ENCODE measurements at regions not wholly inside any gene's neighbourhood (a gene's known extent, or its start where the extent isn't known, plus 50 kb on each side); places are given as distances from the start of the nearest gene placed in this dataset.

GRCh38 chr4:95599777-95600400 is 51.1 kb upstream of the UNC5C start:
- H3K27me3 ChIP-seq (ENCODE audit: insufficient read depth, low read depth), result no peaks in the 10 kb centered on the region
- H3F3A ChIP-seq (ENCODE audit: insufficient read depth, low read depth), result no peaks in the 10 kb centered on the region
- no peaks in the 10 kb centered on the region for H3K9me2 ChIP-seq (ENCODE audit: insufficient read depth)
- no peak overlapping the region for H3K27ac ChIP-seq
- H3K79me2 ChIP-seq (ENCODE audit: low read depth), result no peaks in the 10 kb centered on the region
- no peak overlapping the region for H3K4me3 ChIP-seq
- no peak overlapping the region for H3K4me2 ChIP-seq
- TF ChIP-seq CTCF (conservative IDR thresholded peaks at IDR 0.05) (no peak), EZH2 (IDR thresholded peaks at IDR 0.05; ENCODE audit: low read depth) (no peak)
- BruUV-seq (replicated peaks), result no TSS peak
- no peak for DNase-seq
- no peaks in the 10 kb centered on the region for H4K20me1 ChIP-seq (ENCODE audit: insufficient read depth)
- ChIA-PET CTCF (no interaction called here), POLR2A (ENCODE audit: unreplicated experiment) (no interaction called here)
- intact Hi-C loops (cut with micrococcal nuclease; ENCODE audit: unreplicated experiment), result loop anchor here (5.0 kb wide), 1 partner anchor 433 kb away; no protein-coding TSS in a partner anchor
- no peaks in the 10 kb centered on the region for H3K36me3 ChIP-seq (ENCODE audit: low read depth)
- no peaks in the 10 kb centered on the region for H3K9me3 ChIP-seq (ENCODE audit: insufficient read depth, low read depth)
- H2AFZ ChIP-seq, result no peak overlapping the region
- H3K4me1 ChIP-seq (replicated peaks; ENCODE audit: insufficient read depth), result no peaks in the 10 kb centered on the region
